ENCODE measurements at regions not wholly inside any gene's neighbourhood (a gene's known extent, or its start where the extent isn't known, plus 50 kb on each side); places are given as distances from the start of the nearest gene placed in this dataset.

- Histone ChIP-seq H3K27ac (ENCODE audit: low read depth, low read length) (no peak overlapping the region), H3K36me3 (ENCODE audit: control insufficient read depth, low read length) (no peaks in the 10 kb centered on the region), H3K9me3 (ENCODE audit: control insufficient read depth, insufficient read depth, low read length) (no peaks in the 10 kb centered on the region), H3K79me2 (ENCODE audit: control insufficient read depth, low read length) (no peaks in the 10 kb centered on the region), H3K4me3 (ENCODE audit: low read length) (no peak overlapping the region), H4K20me1 (ENCODE audit: control insufficient read depth, insufficient read depth, low read depth, low read length) (no peaks in the 10 kb centered on the region), H3K4me2 (ENCODE audit: low read length) (no peak overlapping the region), H3K4me1 (ENCODE audit: control insufficient read depth, low read length) (no peaks in the 10 kb centered on the region), H3F3A (ENCODE audit: control insufficient read depth, insufficient read depth) (no peaks in the 10 kb centered on the region), H3K27me3 (ENCODE audit: control insufficient read depth, low read length) (no peaks in the 10 kb centered on the region), H3K9me2 (replicated peaks; ENCODE audit: control insufficient read depth, low read length) (no peaks in the 10 kb centered on the region)
- no peak for TF ChIP-seq EZH2phosphoT487 (IDR thresholded peaks at IDR 0.05; ENCODE audit: borderline replicate concordance, low read length)
- no peak for TF ChIP-seq CTCF (IDR thresholded peaks at IDR 0.05; ENCODE audit: low read depth, low read length, poor library complexity, severe bottlenecking)
These were observed 353.9 kb downstream of the BCKDHB start for GRCh38 chr6:80460257-80460865.

GRCh38 chr6:80457439-80457933 is 351.0 kb downstream of the BCKDHB start:
- Histone ChIP-seq H3F3A (ENCODE audit: control insufficient read depth, insufficient read depth) (no peaks in the 10 kb centered on the region), H3K4me3 (ENCODE audit: low read length) (no peak overlapping the region), H3K27ac (ENCODE audit: low read depth, low read length) (no peak overlapping the region)

GRCh38 chr6:80456724-80457438 is 350.4 kb downstream of the BCKDHB start:
- H3K4me2 ChIP-seq (ENCODE audit: low read length) = no peak overlapping the region
- H3K4me1 ChIP-seq (ENCODE audit: control insufficient read depth, low read length) = no peaks in the 10 kb centered on the region
- no peak overlapping the region for H3K27ac ChIP-seq (ENCODE audit: low read depth, low read length)
- TF ChIP-seq CTCF (IDR thresholded peaks at IDR 0.05; ENCODE audit: low read depth, low read length, poor library complexity, severe bottlenecking) = no peak
- TF ChIP-seq EZH2phosphoT487 (IDR thresholded peaks at IDR 0.05; ENCODE audit: borderline replicate concordance, low read length) = no peak
- no peaks in the 10 kb centered on the region for H3K9me2 ChIP-seq (replicated peaks; ENCODE audit: control insufficient read depth, low read length)
- no peaks in the 10 kb centered on the region for H3K79me2 ChIP-seq (ENCODE audit: control insufficient read depth, low read length)
- H3K27me3 ChIP-seq (ENCODE audit: control insufficient read depth, low read length) = no peaks in the 10 kb centered on the region
- H3K36me3 ChIP-seq (ENCODE audit: control insufficient read depth, low read length) = no peaks in the 10 kb centered on the region
- H4K20me1 ChIP-seq (ENCODE audit: control insufficient read depth, insufficient read depth, low read depth, low read length) = no peaks in the 10 kb centered on the region
- H3K9me3 ChIP-seq (ENCODE audit: control insufficient read depth, insufficient read depth, low read length) = no peaks in the 10 kb centered on the region
- H3K4me3 ChIP-seq (ENCODE audit: low read length) = no peak overlapping the region
- no peaks in the 10 kb centered on the region for H3F3A ChIP-seq (ENCODE audit: control insufficient read depth, insufficient read depth)

More at GRCh38 chr6:80457439-80457933, 351.0 kb downstream of the BCKDHB start:
- Histone ChIP-seq H3K27me3 (ENCODE audit: control insufficient read depth, low read length) (no peaks in the 10 kb centered on the region), H3K9me2 (replicated peaks; ENCODE audit: control insufficient read depth, low read length) (no peaks in the 10 kb centered on the region), H4K20me1 (ENCODE audit: control insufficient read depth, insufficient read depth, low read depth, low read length) (no peaks in the 10 kb centered on the region), H3K4me1 (ENCODE audit: control insufficient read depth, low read length) (no peaks in the 10 kb centered on the region), H3K9me3 (ENCODE audit: control insufficient read depth, insufficient read depth, low read length) (no peaks in the 10 kb centered on the region), H3K36me3 (ENCODE audit: control insufficient read depth, low read length) (no peaks in the 10 kb centered on the region), H3K79me2 (ENCODE audit: control insufficient read depth, low read length) (no peaks in the 10 kb centered on the region), H3K4me2 (ENCODE audit: low read length) (no peak overlapping the region)
- TF ChIP-seq CTCF (IDR thresholded peaks at IDR 0.05; ENCODE audit: low read depth, low read length, poor library complexity, severe bottlenecking) (no peak), EZH2phosphoT487 (IDR thresholded peaks at IDR 0.05; ENCODE audit: borderline replicate concordance, low read length) (no peak)

Data from DOHH2 (cell line).